ENCODE measurements at regions not wholly inside any gene's neighbourhood (a gene's known extent, or its start where the extent isn't known, plus 50 kb on each side); places are given as distances from the start of the nearest gene placed in this dataset.

- Histone ChIP-seq H3K4me3 (no peak overlapping the region), H3K27ac (no peak overlapping the region), H3K4me1 (ENCODE audit: control insufficient read depth in 1 of 2, low read depth in 2 of 2) (no peaks in the 10 kb centered on the region), H3K36me3 (no peaks in the 10 kb centered on the region), H3K27me3 (replicated peaks; ENCODE audit: insufficient read depth) (no peaks in the 10 kb centered on the region), H3K9me3 (no peaks in the 10 kb centered on the region)
- DNase-seq (ENCODE audit: low spot score) (no peak), ATAC-seq (ENCODE audit: insufficient number of reproducible peaks, low FRiP score, low read depth) (no peak)
- no peak for TF ChIP-seq CTCF (IDR thresholded peaks at IDR 0.05)
Observed at GRCh38 chr5:3230254-3230653, 365.4 kb upstream of the IRX1 start.

GRCh38 chr5:3226196-3226920 lies 369.3 kb upstream of the IRX1 start:
- Histone ChIP-seq H3K4me3 (no peak overlapping the region), H3K27ac (no peak overlapping the region), H3K9me3 (no peaks in the 10 kb centered on the region), H3K4me1 (ENCODE audit: control insufficient read depth in 1 of 2, low read depth in 2 of 2) (no peaks in the 10 kb centered on the region), H3K27me3 (replicated peaks; ENCODE audit: insufficient read depth) (no peaks in the 10 kb centered on the region), H3K36me3 (no peaks in the 10 kb centered on the region)
- TF ChIP-seq CTCF (IDR thresholded peaks at IDR 0.05): no peak
- ATAC-seq (ENCODE audit: insufficient number of reproducible peaks, low FRiP score, low read depth) (no peak), DNase-seq (ENCODE audit: low spot score) (no peak)

GRCh38 chr5:3225201-3225960 lies 370.3 kb upstream of the IRX1 start:
- ATAC-seq (ENCODE audit: insufficient number of reproducible peaks, low FRiP score, low read depth): no peak

GRCh38 chr5:3222924-3223323 lies 372.7 kb upstream of the IRX1 start:
- DNase-seq (ENCODE audit: low spot score) (no peak), ATAC-seq (ENCODE audit: insufficient number of reproducible peaks, low FRiP score, low read depth) (no peak)
- TF ChIP-seq CTCF (IDR thresholded peaks at IDR 0.05): no peak
- Histone ChIP-seq H3K4me1 (ENCODE audit: control insufficient read depth in 1 of 2, low read depth in 2 of 2) (no peaks in the 10 kb centered on the region), H3K27ac (no peak overlapping the region), H3K9me3 (no peaks in the 10 kb centered on the region), H3K36me3 (no peaks in the 10 kb centered on the region), H3K4me3 (no peak overlapping the region), H3K27me3 (replicated peaks; ENCODE audit: insufficient read depth) (no peaks in the 10 kb centered on the region)

More at GRCh38 chr5:3225201-3225960, 370.3 kb upstream of the IRX1 start:
- DNase-seq (ENCODE audit: low spot score): no peak
- Histone ChIP-seq H3K4me3 (no peak overlapping the region), H3K9me3 (no peaks in the 10 kb centered on the region), H3K36me3 (no peaks in the 10 kb centered on the region), H3K27me3 (replicated peaks; ENCODE audit: insufficient read depth) (no peaks in the 10 kb centered on the region), H3K27ac (no peak overlapping the region), H3K4me1 (ENCODE audit: control insufficient read depth in 1 of 2, low read depth in 2 of 2) (no peaks in the 10 kb centered on the region)
- no peak for TF ChIP-seq CTCF (IDR thresholded peaks at IDR 0.05)

GRCh38 chr5:3221432-3221831 lies 374.2 kb upstream of the IRX1 start:
- no peaks in the 10 kb centered on the region for H3K36me3 ChIP-seq
- no peak overlapping the region for H3K27ac ChIP-seq
- H3K4me1 ChIP-seq (ENCODE audit: control insufficient read depth in 1 of 2, low read depth in 2 of 2): no peaks in the 10 kb centered on the region
- DNase-seq (ENCODE audit: low spot score) (no peak), ATAC-seq (ENCODE audit: insufficient number of reproducible peaks, low FRiP score, low read depth) (no peak)
- H3K27me3 ChIP-seq (replicated peaks; ENCODE audit: insufficient read depth): no peaks in the 10 kb centered on the region
- TF ChIP-seq CTCF (IDR thresholded peaks at IDR 0.05): no peak
- no peak overlapping the region for H3K4me3 ChIP-seq
- no peaks in the 10 kb centered on the region for H3K9me3 ChIP-seq
